ENCODE measurements at regions not wholly inside any gene's neighbourhood (a gene's known extent, or its start where the extent isn't known, plus 50 kb on each side); places are given as distances from the start of the nearest gene placed in this dataset.

DNA sequence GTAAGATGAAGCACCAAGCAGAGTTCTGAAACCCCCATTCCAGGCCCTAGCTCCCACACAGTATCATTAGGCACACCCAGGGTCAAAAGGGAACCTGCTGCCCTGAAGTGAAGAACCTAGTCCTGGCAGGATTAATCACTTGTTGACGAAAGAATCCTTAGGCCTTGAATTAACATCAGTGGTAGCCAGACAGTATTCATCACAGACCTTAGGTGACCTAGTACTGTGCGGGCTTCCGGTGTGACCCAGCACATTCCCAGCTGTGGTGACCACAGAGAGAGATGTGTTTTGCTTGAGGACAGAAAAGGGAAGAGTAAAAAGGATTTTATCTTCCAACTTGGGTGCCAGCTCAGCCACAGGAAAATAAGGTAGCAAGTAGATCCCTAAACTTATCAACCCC lies 1071.4 kb upstream of the FAM98A start:
- WGBS, 2 donors = 88 to 89% methylated on average over 3 of the region's 3 CpGs
- TF ChIP-seq, protein P1, sequence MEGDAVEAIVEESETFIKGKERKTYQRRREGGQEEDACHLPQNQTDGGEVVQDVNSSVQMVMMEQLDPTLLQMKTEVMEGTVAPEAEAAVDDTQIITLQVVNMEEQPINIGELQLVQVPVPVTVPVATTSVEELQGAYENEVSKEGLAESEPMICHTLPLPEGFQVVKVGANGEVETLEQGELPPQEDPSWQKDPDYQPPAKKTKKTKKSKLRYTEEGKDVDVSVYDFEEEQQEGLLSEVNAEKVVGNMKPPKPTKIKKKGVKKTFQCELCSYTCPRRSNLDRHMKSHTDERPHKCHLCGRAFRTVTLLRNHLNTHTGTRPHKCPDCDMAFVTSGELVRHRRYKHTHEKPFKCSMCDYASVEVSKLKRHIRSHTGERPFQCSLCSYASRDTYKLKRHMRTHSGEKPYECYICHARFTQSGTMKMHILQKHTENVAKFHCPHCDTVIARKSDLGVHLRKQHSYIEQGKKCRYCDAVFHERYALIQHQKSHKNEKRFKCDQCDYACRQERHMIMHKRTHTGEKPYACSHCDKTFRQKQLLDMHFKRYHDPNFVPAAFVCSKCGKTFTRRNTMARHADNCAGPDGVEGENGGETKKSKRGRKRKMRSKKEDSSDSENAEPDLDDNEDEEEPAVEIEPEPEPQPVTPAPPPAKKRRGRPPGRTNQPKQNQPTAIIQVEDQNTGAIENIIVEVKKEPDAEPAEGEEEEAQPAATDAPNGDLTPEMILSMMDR (IDR thresholded peaks at IDR 0.05) = no peak
- no peak for ATAC-seq
- peaks cover 0 to 3% (median 0%) of the 10 kb centered on the region in 11 donors for H3K9me3 ChIP-seq
- intact Hi-C loops (cut with DNase I) = no loop called here
- no peaks in the 10 kb centered on the region for H3K36me3 ChIP-seq
- H3K27me3 ChIP-seq = no peaks in the 10 kb centered on the region
- H3K4me3 ChIP-seq = no peak overlapping the region
- no peaks in the 10 kb centered on the region for H3K4me1 ChIP-seq
- H3K27ac ChIP-seq = no peak overlapping the region
- DNase-seq = no peak

DNA sequence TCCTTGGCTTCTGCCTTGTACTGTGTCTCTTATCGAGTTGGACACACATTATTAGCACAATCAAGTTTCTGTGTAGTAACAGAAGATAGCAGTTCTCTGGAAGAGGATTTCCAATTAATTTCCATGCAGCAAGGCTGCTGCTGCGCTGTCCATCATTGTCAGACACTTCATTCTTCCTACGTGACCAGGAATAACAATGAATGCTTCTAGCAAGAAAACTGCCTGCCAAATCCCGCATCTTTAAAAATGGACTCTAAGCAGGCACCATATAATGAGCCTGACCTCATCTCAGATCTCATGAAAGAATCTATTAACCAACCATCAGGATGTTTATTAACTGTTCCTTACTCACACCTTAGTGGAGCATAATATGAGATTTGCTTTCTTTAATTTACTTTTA lies 1067.7 kb upstream of the FAM98A start:
- WGBS, 2 donors = 63% methylated on average over 4 of the region's 4 CpGs
- H3K27me3 ChIP-seq = no peaks in the 10 kb centered on the region
- no peak overlapping the region for H3K27ac ChIP-seq
- intact Hi-C loops (cut with DNase I) = no loop called here
- no peaks in the 10 kb centered on the region for H3K4me1 ChIP-seq
- DNase-seq (no peak), ATAC-seq (no peak)
- TF ChIP-seq, protein P1 (IDR thresholded peaks at IDR 0.05) = no peak
- H3K36me3 ChIP-seq = no peaks in the 10 kb centered on the region
- no peaks in the 10 kb centered on the region for H3K9me3 ChIP-seq
- no peak overlapping the region for H3K4me3 ChIP-seq

DNA sequence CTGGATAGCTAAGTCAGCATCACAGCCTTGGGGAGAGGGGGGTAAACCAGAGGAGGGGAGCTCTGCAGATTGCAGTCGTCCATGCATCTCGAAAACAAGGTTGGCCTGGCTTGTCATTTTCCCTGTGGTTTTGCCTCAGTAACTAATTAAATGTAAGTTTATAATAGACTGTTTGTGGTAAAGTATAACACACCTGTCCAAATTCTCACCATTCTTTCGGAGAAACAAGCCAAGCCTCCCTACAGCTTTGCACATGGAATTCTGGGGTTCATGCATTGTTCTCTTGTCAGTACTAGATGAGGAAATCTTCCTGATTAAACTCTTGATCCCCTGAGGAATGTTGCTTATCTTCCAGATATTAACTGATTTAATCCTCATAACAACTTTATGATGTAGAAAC lies 1065.2 kb upstream of the FAM98A start:
- H3K4me1 ChIP-seq = peaks cover 0 to 8% (median 0%) of the 10 kb centered on the region in 9 donors
- WGBS, 2 donors = 76 to 81% methylated on average over 3 of the region's 3 CpGs
- no peaks in the 10 kb centered on the region for H3K36me3 ChIP-seq
- H3K27ac ChIP-seq = no peak overlapping the region
- no peak overlapping the region for H3K4me3 ChIP-seq
- DNase-seq = no peak
- TF ChIP-seq, protein P1 (IDR thresholded peaks at IDR 0.05) = no peak
- intact Hi-C loops (cut with DNase I) = no loop called here
- no peaks in the 10 kb centered on the region for H3K9me3 ChIP-seq
- ATAC-seq = no peak
- no peaks in the 10 kb centered on the region for H3K27me3 ChIP-seq

DNA sequence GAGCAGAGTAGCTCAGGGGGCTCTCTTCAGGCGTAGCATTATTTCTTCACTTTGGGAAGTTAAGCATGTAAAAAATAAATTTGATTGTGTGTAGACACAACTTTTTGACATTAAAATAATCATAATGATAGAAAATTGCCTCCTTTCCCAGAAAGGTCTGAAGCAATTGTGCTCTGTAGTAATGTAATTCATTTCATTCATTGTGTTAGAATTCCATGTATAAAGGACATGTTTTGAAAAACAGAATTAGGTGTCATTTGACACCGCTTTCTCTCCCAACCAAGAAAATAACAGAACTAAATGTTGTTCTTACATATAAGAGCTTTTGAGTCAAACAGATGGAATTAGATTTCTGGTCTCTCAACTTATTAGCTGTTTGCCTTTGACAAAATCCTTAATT lies 1064.2 kb upstream of the FAM98A start:
- Histone ChIP-seq H3K9me3 (no peaks in the 10 kb centered on the region), H3K36me3 (no peaks in the 10 kb centered on the region), H3K27me3 (no peaks in the 10 kb centered on the region), H3K27ac (no peak overlapping the region), H3K4me1 (peaks cover 0 to 8% (median 0%) of the 10 kb centered on the region in 9 donors), H3K4me3 (no peak overlapping the region)
- ATAC-seq (no peak), DNase-seq (no peak)
- TF ChIP-seq, protein P1 (IDR thresholded peaks at IDR 0.05) = no peak
- intact Hi-C loops (cut with DNase I) = no loop called here
- WGBS, 2 donors = 91 to 97% methylated on average over 2 of the region's 2 CpGs

DNA sequence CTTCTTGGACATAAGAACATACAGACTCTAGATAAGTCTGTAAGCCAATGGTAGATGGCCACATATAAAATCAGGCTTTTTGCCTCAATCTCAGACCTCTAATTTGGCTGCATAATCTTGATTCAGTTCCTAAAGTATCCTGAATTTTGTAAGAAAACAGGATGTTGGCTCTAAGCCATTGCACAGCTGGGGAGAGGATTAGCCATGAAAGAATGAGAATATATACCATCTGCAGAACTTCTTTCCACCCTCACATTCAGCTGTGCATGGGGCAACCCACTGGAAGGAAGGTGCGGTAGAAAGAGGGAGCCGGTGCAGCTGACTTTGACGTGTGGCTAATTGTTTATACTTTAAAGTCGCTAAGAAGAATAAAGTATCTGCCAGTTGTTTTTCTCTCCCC lies 1061.6 kb upstream of the FAM98A start:
- ATAC-seq (no peak), DNase-seq (no peak)
- no peak overlapping the region for H3K27ac ChIP-seq
- no peak overlapping the region for H3K4me3 ChIP-seq
- TF ChIP-seq, protein P1 (IDR thresholded peaks at IDR 0.05) = no peak
- WGBS, 2 donors = 38 to 55% methylated on average over 4 of the region's 4 CpGs
- H3K9me3 ChIP-seq = no peaks in the 10 kb centered on the region
- no peaks in the 10 kb centered on the region for H3K27me3 ChIP-seq
- H3K36me3 ChIP-seq = no peaks in the 10 kb centered on the region
- intact Hi-C loops (cut with DNase I) = no loop called here
- H3K4me1 ChIP-seq = peaks cover 0 to 8% (median 0%) of the 10 kb centered on the region in 9 donors

All from heart right ventricle (tissue), 16 donors.